Osteoblast (primary cell): ENCODE measurements at regions not wholly inside any gene's neighbourhood (a gene's known extent, or its start where the extent isn't known, plus 50 kb on each side); places are given as distances from the start of the nearest gene placed in this dataset.

Experiments used
- DNase-seq: peaks from one replicate; pipeline ENCODE4 v3.0.0; 2011; ENCODE audit warnings: low spot score, mixed read lengths; ENCODE audit not compliant: insufficient read length; ENCODE audit errors: missing footprints
- H2AFZ ChIP-seq: 2 replicates; pipeline ENCODE4 v1.6.0; 2011; ENCODE audit warnings: mild to moderate bottlenecking, low read length
- H3K27ac ChIP-seq: 2 replicates; pipeline ENCODE4 v1.5.1; 2011; ENCODE audit warnings: mild to moderate bottlenecking, low read depth, low read length, moderate library complexity
- H3K27me3 ChIP-seq: 2 replicates; pipeline ENCODE4 v1.6.0; 2012; ENCODE audit warnings: mild to moderate bottlenecking, control low read depth, inconsistent platforms, low read length, moderate library complexity; ENCODE audit not compliant: insufficient read depth
- H3K36me3 ChIP-seq: 2 replicates; pipeline ENCODE4 v1.5.1; 2011; ENCODE audit warnings: mild to moderate bottlenecking, low read length, control low read depth, moderate library complexity; ENCODE audit not compliant: insufficient read depth
- H3K4me1 ChIP-seq: 2 replicates; pipeline ENCODE4 v1.5.1; 2011; ENCODE audit warnings: mild to moderate bottlenecking, low read length, control low read depth, moderate library complexity; ENCODE audit not compliant: insufficient read depth
- H3K4me2 ChIP-seq: 2 replicates; pipeline ENCODE4 v1.6.0; 2011; ENCODE audit warnings: mild to moderate bottlenecking, low read length; ENCODE audit not compliant: insufficient read depth
- H3K4me3 ChIP-seq: fragments of 200-600 bp; sonication (generic); 3 replicates; pipeline ENCODE4 v1.5.1; 2012; ENCODE audit warnings: mild to moderate bottlenecking, low read length, inconsistent platforms; ENCODE audit not compliant: insufficient read depth
- H3K79me2 ChIP-seq: 2 replicates; pipeline ENCODE4 v1.6.0; 2012; ENCODE audit warnings: mild to moderate bottlenecking, low read length, control low read depth, inconsistent platforms; ENCODE audit not compliant: insufficient read depth
- H3K9me3 ChIP-seq: 2 replicates; pipeline ENCODE4 v1.5.1; 2011; ENCODE audit warnings: low read depth, low read length, control low read depth
- H4K20me1 ChIP-seq: 2 replicates; pipeline ENCODE4 v1.6.0; 2012; ENCODE audit warnings: mild to moderate bottlenecking, low read length, control low read depth; ENCODE audit not compliant: insufficient read depth
- TF ChIP-seq, protein P1 (sequence below): IDR thresholded peaks from 2 replicates; pipeline ENCODE4 v1.5.1; 2011; ENCODE audit warnings: mild to moderate bottlenecking, low read depth, low read length, moderate library complexity; ENCODE audit errors: extremely low read depth

DNA sequence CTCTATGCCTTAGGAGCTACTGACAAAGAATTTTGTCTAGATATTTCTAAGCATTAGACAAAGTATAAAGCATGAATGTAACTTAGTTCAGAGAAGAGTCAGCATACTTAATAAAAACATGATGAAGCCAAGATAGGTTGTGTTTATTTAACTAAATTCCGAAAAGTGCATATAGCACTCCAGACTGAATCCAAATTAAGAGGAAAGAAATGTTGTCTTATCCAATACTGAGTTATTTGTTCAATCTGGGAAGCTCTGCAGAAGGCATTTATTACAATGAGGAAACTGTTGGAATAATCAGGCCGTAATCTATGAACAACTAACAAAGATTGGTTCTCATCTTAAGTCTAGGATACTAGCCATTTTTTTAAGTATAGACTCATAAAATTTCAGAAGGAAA is 100.2 kb downstream of the TNFSF18 start:
- Histone ChIP-seq H3K9me3 (no peaks in the 10 kb centered on the region), H3K4me3 (no peak overlapping the region), H3K4me1 (peaks cover 12% of the 10 kb centered on the region), H3K36me3 (no peaks in the 10 kb centered on the region), H2AFZ (no peak overlapping the region), H3K4me2 (no peak overlapping the region), H4K20me1 (no peaks in the 10 kb centered on the region), H3K79me2 (no peaks in the 10 kb centered on the region), H3K27me3 (no peaks in the 10 kb centered on the region), H3K27ac (no peak overlapping the region)
- TF ChIP-seq, protein P1, sequence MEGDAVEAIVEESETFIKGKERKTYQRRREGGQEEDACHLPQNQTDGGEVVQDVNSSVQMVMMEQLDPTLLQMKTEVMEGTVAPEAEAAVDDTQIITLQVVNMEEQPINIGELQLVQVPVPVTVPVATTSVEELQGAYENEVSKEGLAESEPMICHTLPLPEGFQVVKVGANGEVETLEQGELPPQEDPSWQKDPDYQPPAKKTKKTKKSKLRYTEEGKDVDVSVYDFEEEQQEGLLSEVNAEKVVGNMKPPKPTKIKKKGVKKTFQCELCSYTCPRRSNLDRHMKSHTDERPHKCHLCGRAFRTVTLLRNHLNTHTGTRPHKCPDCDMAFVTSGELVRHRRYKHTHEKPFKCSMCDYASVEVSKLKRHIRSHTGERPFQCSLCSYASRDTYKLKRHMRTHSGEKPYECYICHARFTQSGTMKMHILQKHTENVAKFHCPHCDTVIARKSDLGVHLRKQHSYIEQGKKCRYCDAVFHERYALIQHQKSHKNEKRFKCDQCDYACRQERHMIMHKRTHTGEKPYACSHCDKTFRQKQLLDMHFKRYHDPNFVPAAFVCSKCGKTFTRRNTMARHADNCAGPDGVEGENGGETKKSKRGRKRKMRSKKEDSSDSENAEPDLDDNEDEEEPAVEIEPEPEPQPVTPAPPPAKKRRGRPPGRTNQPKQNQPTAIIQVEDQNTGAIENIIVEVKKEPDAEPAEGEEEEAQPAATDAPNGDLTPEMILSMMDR, result no peak
- no peak for DNase-seq

DNA sequence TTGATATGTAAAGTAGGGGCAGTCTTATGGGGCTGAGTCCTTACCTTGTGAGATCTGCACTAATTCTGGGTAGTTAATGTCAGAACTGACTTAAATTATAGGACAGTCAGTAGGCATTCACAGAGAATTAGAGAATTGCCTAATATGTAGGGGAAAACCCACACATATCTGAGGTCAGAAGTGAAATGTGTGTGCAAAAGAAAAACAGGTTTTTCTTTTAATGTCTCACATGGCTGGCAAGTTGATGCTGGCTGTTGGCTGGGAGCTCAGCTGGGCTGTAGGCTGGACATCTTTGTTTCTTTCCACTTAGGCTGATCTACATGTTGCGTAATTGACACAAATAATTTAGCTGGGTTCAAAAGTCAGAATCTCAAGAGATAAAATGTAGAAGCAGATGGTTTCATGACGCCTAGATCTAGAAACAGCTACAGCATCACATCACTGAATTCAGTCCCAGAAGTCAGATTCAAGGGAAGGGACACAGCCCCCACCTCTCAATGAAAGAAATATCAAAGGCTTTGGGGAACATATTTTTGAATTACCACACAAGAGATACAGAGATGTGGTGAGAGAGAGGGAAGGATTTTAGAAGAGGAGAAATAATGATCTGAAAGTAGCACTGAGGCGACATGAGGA is 98.9 kb downstream of the TNFSF18 start:
- H2AFZ ChIP-seq, result no peak overlapping the region
- H3K4me3 ChIP-seq, result no peak overlapping the region
- no peaks in the 10 kb centered on the region for H3K36me3 ChIP-seq
- no peaks in the 10 kb centered on the region for H3K79me2 ChIP-seq
- H3K27me3 ChIP-seq, result no peaks in the 10 kb centered on the region
- H3K9me3 ChIP-seq, result no peaks in the 10 kb centered on the region
- no peak overlapping the region for H3K4me2 ChIP-seq
- DNase-seq, result no peak
- H3K27ac ChIP-seq, result no peak overlapping the region
- peaks cover 14% of the 10 kb centered on the region for H3K4me1 ChIP-seq
- H4K20me1 ChIP-seq, result no peaks in the 10 kb centered on the region
- TF ChIP-seq, protein P1, result no peak

DNA sequence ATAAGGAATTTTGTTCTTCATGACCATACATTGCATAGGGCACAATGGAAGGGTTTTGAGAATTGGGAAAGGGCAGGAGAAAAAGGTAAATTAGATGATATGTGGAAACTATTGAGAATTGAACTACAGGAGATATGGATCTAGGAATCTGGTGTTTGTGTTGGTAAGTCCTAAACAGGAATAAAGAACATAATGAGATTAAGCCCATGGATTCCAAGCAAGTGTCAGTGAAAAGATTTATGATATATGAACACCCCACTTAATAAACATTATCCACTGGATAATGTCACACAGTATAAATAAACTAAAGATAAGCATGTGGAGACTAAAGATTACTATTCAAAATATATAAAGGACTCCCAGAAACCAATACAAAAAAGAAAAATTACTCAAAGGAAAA is 98.2 kb downstream of the TNFSF18 start:
- Histone ChIP-seq H3K9me3 (no peaks in the 10 kb centered on the region), H3K4me1 (peaks cover 14% of the 10 kb centered on the region), H3K27me3 (no peaks in the 10 kb centered on the region), H3K79me2 (no peaks in the 10 kb centered on the region), H3K4me2 (no peak overlapping the region), H3K36me3 (no peaks in the 10 kb centered on the region), H4K20me1 (no peaks in the 10 kb centered on the region), H3K27ac (no peak overlapping the region), H2AFZ (no peak overlapping the region), H3K4me3 (no peak overlapping the region)
- DNase-seq, result no peak
- TF ChIP-seq, protein P1, result no peak

DNA sequence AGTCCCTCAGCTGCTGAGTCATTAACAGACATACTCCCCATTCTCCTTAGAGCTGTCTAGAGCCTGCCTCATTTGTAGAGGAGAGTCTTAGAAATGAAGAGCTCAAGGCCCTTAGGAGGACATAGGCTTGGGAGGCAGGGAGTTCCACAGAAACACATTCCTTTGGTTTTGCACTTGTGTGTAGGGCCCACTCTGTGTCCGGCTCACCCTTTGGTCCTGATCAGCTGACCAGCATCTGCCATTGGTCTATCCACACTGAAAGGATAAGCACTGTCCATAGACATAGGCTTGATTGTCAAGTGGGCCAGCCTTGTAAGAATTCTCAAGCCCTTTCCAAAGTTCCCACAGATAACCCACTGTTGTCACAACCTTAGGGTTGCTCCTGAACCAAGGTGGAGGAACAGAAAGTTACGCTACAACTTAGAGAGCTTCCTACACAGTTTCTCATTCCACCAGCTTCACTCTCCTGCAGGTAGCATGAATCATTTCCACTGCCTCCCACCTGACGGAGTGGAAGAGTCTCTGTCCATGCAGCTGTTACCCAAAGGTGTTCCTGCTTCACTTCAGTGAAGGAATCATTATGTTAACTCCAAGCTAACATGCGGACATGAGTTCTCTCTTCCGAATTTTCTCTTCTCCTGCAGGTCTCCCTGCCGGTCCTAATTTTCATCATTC is 96.1 kb downstream of the TNFSF18 start:
- TF ChIP-seq, protein P1, result no peak
- no peak for DNase-seq
- H3K27ac ChIP-seq, result no peak overlapping the region

More for the DNA sequence above, 96.1 kb downstream of the TNFSF18 start:
- H4K20me1 ChIP-seq, result no peaks in the 10 kb centered on the region
- H3K79me2 ChIP-seq, result no peaks in the 10 kb centered on the region
- H2AFZ ChIP-seq, result no peak overlapping the region
- peaks cover 5% of the 10 kb centered on the region for H3K4me1 ChIP-seq
- H3K27me3 ChIP-seq, result no peaks in the 10 kb centered on the region
- H3K9me3 ChIP-seq, result no peaks in the 10 kb centered on the region
- no peak overlapping the region for H3K4me3 ChIP-seq
- H3K4me2 ChIP-seq, result no peak overlapping the region
- H3K36me3 ChIP-seq, result no peaks in the 10 kb centered on the region
